ENCODE measurements at regions not wholly inside any gene's neighbourhood (a gene's known extent, or its start where the extent isn't known, plus 50 kb on each side); places are given as distances from the start of the nearest gene placed in this dataset.

GRCh38 chr11:115657586-115657985 is 153.4 kb upstream of the CADM1 start:
- TF ChIP-seq CTCF (conservative IDR thresholded peaks at IDR 0.05 in 1 of 2, IDR thresholded peaks at IDR 0.05 in 1 of 2; ENCODE audit: extremely low read depth in 1 of 2, insufficient read depth in 1 of 2, low read depth in 1 of 2, low read length in 2 of 2), result no peak
- no peak for TF ChIP-seq EZH2 (IDR thresholded peaks at IDR 0.05; ENCODE audit: borderline replicate concordance, low read length)

Data from mammary epithelial cell (primary cell).